ENCODE measurements at regions not wholly inside any gene's neighbourhood (a gene's known extent, or its start where the extent isn't known, plus 50 kb on each side); places are given as distances from the start of the nearest gene placed in this dataset.
A peak's percentile ranks its signal among the peaks of the same experiment; 100 is the strongest.
"Not testable (repeated sequence)": the region's sequence is repeated elsewhere in the genome, so short reads cannot be mapped to it uniquely, and the experiment has no call there.

GRCh38 chr7:94176694-94177200 is 172.6 kb upstream of the BET1 start:
- no peak for DNase-seq

- DNase-seq, result no peak
These were observed 173.3 kb upstream of the BET1 start for GRCh38 chr7:94177441-94177840.

GRCh38 chr7:94178230-94178629 is 174.1 kb upstream of the BET1 start:
- DNase-seq, result no peak

- no peak for DNase-seq
These were observed 175.3 kb upstream of the BET1 start for GRCh38 chr7:94179466-94179865.

- DNase-seq, result no peak
These were observed 177.9 kb upstream of the BET1 start for GRCh38 chr7:94182066-94182465.

GRCh38 chr7:94182721-94183120 is 178.6 kb upstream of the BET1 start:
- no peak for DNase-seq

GRCh38 chr7:94183289-94183749 is 179.2 kb upstream of the BET1 start:
- no peak for DNase-seq

GRCh38 chr7:94183891-94184290 is 179.7 kb upstream of the BET1 start:
- DNase-seq, result no peak

- DNase-seq, result no peak
These were observed 184.2 kb upstream of the BET1 start for GRCh38 chr7:94188350-94188749.

GRCh38 chr7:94190599-94191061 is 186.5 kb upstream of the BET1 start:
- DNase-seq, result no peak

- not testable (repeated sequence) for DNase-seq
These were observed 190.3 kb upstream of the BET1 start for GRCh38 chr7:94194426-94194825.

GRCh38 chr7:94195201-94195600 is 191.0 kb upstream of the BET1 start:
- DNase-seq, result no peak

- no peak for DNase-seq
These were observed 191.7 kb upstream of the BET1 start for GRCh38 chr7:94195813-94196212.

- DNase-seq, result no peak
These were observed 189.2 kb upstream of the COL1A2 start for GRCh38 chr7:94205529-94205928.

- no peak for DNase-seq
These were observed 188.4 kb upstream of the COL1A2 start for GRCh38 chr7:94206295-94206694.

GRCh38 chr7:94212160-94212559 is 182.5 kb upstream of the COL1A2 start:
- DNase-seq, result peak; percentile 6 to 19

- DNase-seq, result no peak
These were observed 177.7 kb upstream of the COL1A2 start for GRCh38 chr7:94216944-94217461.

GRCh38 chr7:94217766-94218165 is 176.9 kb upstream of the COL1A2 start:
- no peak for DNase-seq

- DNase-seq, result no peak
These were observed 172.2 kb upstream of the COL1A2 start for GRCh38 chr7:94222516-94222915.

- peak; percentile 34 to 78 for DNase-seq
These were observed 171.2 kb upstream of the COL1A2 start for GRCh38 chr7:94223375-94224084.

GRCh38 chr7:94228223-94228622 is 166.5 kb upstream of the COL1A2 start:
- DNase-seq, result no peak

- peak; percentile 5 to 25 for DNase-seq
These were observed 166.0 kb upstream of the COL1A2 start for GRCh38 chr7:94228678-94229077.

GRCh38 chr7:94231305-94231704 is 163.4 kb upstream of the COL1A2 start:
- no peak for DNase-seq

GRCh38 chr7:94236960-94237359 is 157.7 kb upstream of the COL1A2 start:
- no peak for DNase-seq

GRCh38 chr7:94237417-94237816 is 157.3 kb upstream of the COL1A2 start:
- no peak for DNase-seq

All from NCI-H524 (cell line).